IMR-90 (cell line): ENCODE measurements at regions not wholly inside any gene's neighbourhood (a gene's known extent, or its start where the extent isn't known, plus 50 kb on each side); places are given as distances from the start of the nearest gene placed in this dataset.

ENCODE experiments used
- ATAC-seq: fragments of 200-7000 bp; cut with Tn5 transposase; 2 replicates; pipeline ENCODE4 v1.9.1; 2020; ENCODE audit warnings: low read depth, mild to moderate bottlenecking, moderate library complexity
- BruUV-seq: library from RNA; stranded (reverse); fragments of 400-500 nt; replicated peaks from 2 replicates; lab custom pipeline; 2021; lab: Mats Ljungman, UMichigan
- CTCF ChIA-PET: fragments of 300-600 bp; formaldehyde crosslinking; extraction: SDS; loops from one replicate; lab custom pipeline; 2021; ENCODE audit warnings: antibody characterized with exemption; lab: Yijun Ruan, JAX
- POLR2A ChIA-PET: fragments of 300-600 bp; sonication (Branson Sonifier 250); formaldehyde crosslinking; loops from one replicate; lab custom pipeline; 2022; ENCODE audit warnings: antibody characterized with exemption; ENCODE audit not compliant: unreplicated experiment; lab: Charles Lee
- DNase-seq: peaks from one replicate; pipeline ENCODE4 v3.0.0; 2013
- H2AFZ ChIP-seq: replicated peaks from 2 replicates; pipeline ENCODE3; 2013; ENCODE audit warnings: low read length, mild to moderate bottlenecking; ENCODE audit not compliant: poor library complexity
- H2AK5ac ChIP-seq: 2 replicates; pipeline ENCODE4 v1.6.1; 2013; ENCODE audit warnings: low read depth, low read length, inconsistent platforms
- H2AK9ac ChIP-seq: replicated peaks from 2 replicates; pipeline ENCODE3; 2013; ENCODE audit warnings: mild to moderate bottlenecking, low read depth, low read length, moderate library complexity; ENCODE audit not compliant: poor library complexity
- H2BK120ac ChIP-seq: 2 replicates; pipeline ENCODE4 v1.6.1; 2013; ENCODE audit warnings: low read depth, low read length, inconsistent platforms
- H2BK15ac ChIP-seq: 3 replicates; pipeline ENCODE4 v1.6.1; 2013; ENCODE audit warnings: low read depth, low read length, inconsistent platforms
- H2BK20ac ChIP-seq: 2 replicates; pipeline ENCODE4 v1.6.1; 2013; ENCODE audit warnings: low read depth, mild to moderate bottlenecking, inconsistent platforms, low read length, moderate library complexity
- H2BK5ac ChIP-seq: 2 replicates; pipeline ENCODE4 v1.6.1; 2013; ENCODE audit warnings: mild to moderate bottlenecking, low read depth, low read length, inconsistent platforms; ENCODE audit not compliant: poor library complexity, severe bottlenecking
- H3K14ac ChIP-seq: replicated peaks from 2 replicates; pipeline ENCODE4 v1.6.1; 2013; ENCODE audit warnings: low read depth, low read length, inconsistent platforms
- H3K18ac ChIP-seq: 2 replicates; pipeline ENCODE4 v1.6.1; 2013; ENCODE audit warnings: low read depth, low read length, control low read depth
- H3K23ac ChIP-seq: 2 replicates; pipeline ENCODE4 v1.6.1; 2013; ENCODE audit warnings: low read depth, low read length, inconsistent platforms
- H3K27ac ChIP-seq: 2 replicates; pipeline ENCODE4 v1.5.1; 2013; ENCODE audit warnings: mild to moderate bottlenecking, control low read depth, low read length; ENCODE audit not compliant: insufficient read depth
- H3K27me3 ChIP-seq: 2 replicates; pipeline ENCODE4 v1.6.1; 2013; ENCODE audit warnings: low read length; ENCODE audit not compliant: control insufficient read depth, insufficient read depth
- H3K36me3 ChIP-seq: 2 replicates; pipeline ENCODE4 v1.6.1; 2013; ENCODE audit warnings: low read length, mixed read lengths; ENCODE audit not compliant: control insufficient read depth, insufficient read depth
- H3K4ac ChIP-seq: 2 replicates; pipeline ENCODE4 v1.6.1; 2013; ENCODE audit warnings: low read depth, low read length, inconsistent platforms
- H3K4me1 ChIP-seq: 2 replicates; pipeline ENCODE4 v1.6.1; 2013; ENCODE audit warnings: low read length, mixed read lengths; ENCODE audit not compliant: control insufficient read depth, insufficient read depth
- H3K4me2 ChIP-seq: 2 replicates; pipeline ENCODE4 v1.6.1; 2013; ENCODE audit warnings: low read depth, mild to moderate bottlenecking, control low read depth, low read length, moderate library complexity
- H3K4me3 ChIP-seq: 2 replicates; pipeline ENCODE4 v1.5.1; 2013; ENCODE audit warnings: low read depth, mild to moderate bottlenecking, control low read depth, low read length, moderate library complexity; ENCODE audit not compliant: insufficient read depth
- H3K56ac ChIP-seq: 2 replicates; pipeline ENCODE4 v1.6.1; 2013; ENCODE audit warnings: low read length, inconsistent platforms; ENCODE audit not compliant: insufficient read depth; ENCODE audit errors: extremely low read depth
- H3K79me1 ChIP-seq, 2 experiments: 2 replicates each; pipeline ENCODE4 v1.6.1; 2013; ENCODE audit warnings: low read length in 2 of 2, inconsistent platforms in 1 of 2, low read depth in 1 of 2
- H3K9ac ChIP-seq: 2 replicates; pipeline ENCODE4 v1.6.1; 2013; ENCODE audit warnings: low read depth, low read length, control low read depth
- H3K9me1 ChIP-seq: 2 replicates; pipeline ENCODE4 v1.6.1; 2013; ENCODE audit warnings: low read length, inconsistent platforms; ENCODE audit not compliant: insufficient read depth
- H3K9me3 ChIP-seq: 2 replicates; pipeline ENCODE4 v1.6.1; 2013; ENCODE audit warnings: low read length; ENCODE audit not compliant: control insufficient read depth, insufficient read depth
- H4K20me1 ChIP-seq: 2 replicates; pipeline ENCODE4 v1.6.1; 2013; ENCODE audit warnings: low read length, inconsistent platforms; ENCODE audit not compliant: insufficient read depth
- H4K5ac ChIP-seq: 2 replicates; pipeline ENCODE4 v1.6.1; 2013; ENCODE audit warnings: mild to moderate bottlenecking, low read depth, low read length, control low read depth
- H4K8ac ChIP-seq, 2 experiments: 2 replicates each; pipeline ENCODE4 v1.6.1; 2013; ENCODE audit warnings: low read depth in 2 of 2, low read length in 2 of 2, control low read depth in 1 of 2, inconsistent platforms in 1 of 2
- H4K91ac ChIP-seq: 2 replicates; pipeline ENCODE4 v1.6.1; 2013; ENCODE audit warnings: low read depth, low read length, inconsistent platforms; ENCODE audit not compliant: insufficient read depth
- BHLHE40 ChIP-seq: fragments of 150-350 bp; IDR thresholded peaks from 2 replicates; pipeline ENCODE4 v1.6.1; 2016; ENCODE audit warnings: mild to moderate bottlenecking, low read depth, low read length
- CEBPB ChIP-seq: IDR thresholded peaks from 2 replicates; pipeline ENCODE4 v1.6.1; 2012; ENCODE audit warnings: low read depth, low read length, improper control_type of control experiment
- FOS ChIP-seq: fragments of 150-350 bp; IDR thresholded peaks from 2 replicates; pipeline ENCODE4 v1.6.1; 2016; ENCODE audit warnings: low read depth, low read length
- MAFK ChIP-seq: IDR thresholded peaks from 2 replicates; pipeline ENCODE4 v1.6.1; 2012; ENCODE audit warnings: low read depth, low read length, improper control_type of control experiment
- MAZ ChIP-seq: IDR thresholded peaks from 2 replicates; pipeline ENCODE4 v1.6.1; 2012; ENCODE audit warnings: low read depth, mild to moderate bottlenecking, low read length, improper control_type of control experiment, moderate library complexity, borderline replicate concordance
- MXI1 ChIP-seq: IDR thresholded peaks from 2 replicates; pipeline ENCODE4 v1.6.1; 2012; ENCODE audit warnings: low read depth, mild to moderate bottlenecking, low read length, moderate library complexity, borderline replicate concordance
- POLR2A ChIP-seq: IDR thresholded peaks from 2 replicates; pipeline ENCODE4 v1.6.1; 2012; ENCODE audit warnings: mild to moderate bottlenecking, low read depth, low read length
- RAD21 ChIP-seq: IDR thresholded peaks from 2 replicates; pipeline ENCODE4 v1.6.1; 2012; ENCODE audit warnings: low read length, improper control_type of control experiment
- RFX5 ChIP-seq: IDR thresholded peaks from 2 replicates; pipeline ENCODE4 v1.8.0; 2012; ENCODE audit warnings: low read depth, mild to moderate bottlenecking, low read length, moderate library complexity
- SMC3 ChIP-seq: fragments of 150-350 bp; IDR thresholded peaks from 2 replicates; pipeline ENCODE4 v1.6.1; 2016; ENCODE audit warnings: low read depth, mild to moderate bottlenecking, antibody characterized with exemption, low read length, moderate library complexity
- WGBS, 2 experiments: methylation state at CpG; one replicate each; pipeline versions ENCODE4 v1.1.5 to v1.1.7; 2013; ENCODE audit warnings: missing lambda C conversion rate in 2 of 2; ENCODE audit not compliant: insufficient read length in 1 of 2; ENCODE audit errors: extremely low coverage in 2 of 2; 5-methylcytosine and 5-hydroxymethylcytosine counted together
- dilution Hi-C: fragments of 300-500 bp; cut with HindIII; formaldehyde crosslinking; loops from one replicate; pipeline ENCODE4 v1.14.3; 2018; ENCODE audit warnings: low sequenced_read_pairs; ENCODE audit not compliant: unreplicated experiment
- in situ Hi-C: fragments of 300-500 bp; cut with MboI; formaldehyde crosslinking; loops from 3 replicates; pipeline ENCODE4 v1.14.3; 2019; ENCODE audit warnings: low sequenced_read_pairs, inconsistent platforms, mixed read lengths
- intact Hi-C: fragments of 100-400 bp; cut with micrococcal nuclease; formaldehyde crosslinking; loops from 2 replicates; pipeline ENCODE4 v1.10.0; 2022
- TF ChIP-seq, protein P1 (sequence below): fragments of 150-350 bp; IDR thresholded peaks from 2 replicates; pipeline ENCODE4 v1.6.1; 2016; ENCODE audit warnings: low read depth, mild to moderate bottlenecking, low read length, moderate library complexity, borderline replicate concordance
- TF ChIP-seq, protein P2 (sequence below): fragments of 150-350 bp; IDR thresholded peaks from 2 replicates; pipeline ENCODE4 v1.6.1; 2017; ENCODE audit warnings: mild to moderate bottlenecking, antibody characterized with exemption, low read length, low read depth

- H3K56ac ChIP-seq = no peak overlapping the region
- no peak overlapping the region for H4K8ac ChIP-seq
- no peaks in the 10 kb centered on the region for H3K79me1 ChIP-seq
- H3K9me3 ChIP-seq = no peaks in the 10 kb centered on the region; the same call in 1 of the 2 replicates
- no peak overlapping the region for H4K91ac ChIP-seq
- no peaks in the 10 kb centered on the region for H3K4me1 ChIP-seq
- H3K18ac ChIP-seq = no peak overlapping the region
- H2AK5ac ChIP-seq = no peak overlapping the region
- no peak overlapping the region for H3K14ac ChIP-seq
- no peak overlapping the region for H2BK5ac ChIP-seq
- dilution Hi-C loops (no loop called here), in situ Hi-C loops (no loop called here), intact Hi-C loops (no loop called here)
- H2AFZ ChIP-seq = no peak overlapping the region
- H4K5ac ChIP-seq = no peak overlapping the region
- ATAC-seq (no peak), DNase-seq (no peak)
- BruUV-seq = no TSS peak
- no peaks in the 10 kb centered on the region for H3K27me3 ChIP-seq
- H3K4me2 ChIP-seq = no peak overlapping the region
- no peaks in the 10 kb centered on the region for H3K9me1 ChIP-seq
- ChIA-PET POLR2A (no interaction called here), CTCF (no interaction called here)
- no peak overlapping the region for H3K4me3 ChIP-seq
- no peak overlapping the region for H3K4ac ChIP-seq
- H2BK120ac ChIP-seq = no peak overlapping the region
- H3K23ac ChIP-seq = no peak overlapping the region
- WGBS, 2 experiments = 51% methylated on average over 3 of the region's 9 CpGs; no CpG with 5 or more reads in 1 of the 2 experiments
- H3K36me3 ChIP-seq = no peaks in the 10 kb centered on the region
- H2AK9ac ChIP-seq = no peak overlapping the region
- no peak overlapping the region for H3K9ac ChIP-seq
- no peaks in the 10 kb centered on the region for H4K20me1 ChIP-seq
- H3K27ac ChIP-seq = no peak overlapping the region
- no peak overlapping the region for H2BK20ac ChIP-seq
- TF ChIP-seq RAD21 (no peak), CEBPB (no peak), MAFK (no peak), FOS (no peak), SMC3 (no peak), RFX5 (no peak), POLR2A (no peak), MXI1 (no peak), BHLHE40 (no peak), MAZ (no peak)
- TF ChIP-seq, protein P1, sequence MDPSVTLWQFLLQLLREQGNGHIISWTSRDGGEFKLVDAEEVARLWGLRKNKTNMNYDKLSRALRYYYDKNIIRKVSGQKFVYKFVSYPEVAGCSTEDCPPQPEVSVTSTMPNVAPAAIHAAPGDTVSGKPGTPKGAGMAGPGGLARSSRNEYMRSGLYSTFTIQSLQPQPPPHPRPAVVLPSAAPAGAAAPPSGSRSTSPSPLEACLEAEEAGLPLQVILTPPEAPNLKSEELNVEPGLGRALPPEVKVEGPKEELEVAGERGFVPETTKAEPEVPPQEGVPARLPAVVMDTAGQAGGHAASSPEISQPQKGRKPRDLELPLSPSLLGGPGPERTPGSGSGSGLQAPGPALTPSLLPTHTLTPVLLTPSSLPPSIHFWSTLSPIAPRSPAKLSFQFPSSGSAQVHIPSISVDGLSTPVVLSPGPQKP = no peak
- TF ChIP-seq, protein P2, sequence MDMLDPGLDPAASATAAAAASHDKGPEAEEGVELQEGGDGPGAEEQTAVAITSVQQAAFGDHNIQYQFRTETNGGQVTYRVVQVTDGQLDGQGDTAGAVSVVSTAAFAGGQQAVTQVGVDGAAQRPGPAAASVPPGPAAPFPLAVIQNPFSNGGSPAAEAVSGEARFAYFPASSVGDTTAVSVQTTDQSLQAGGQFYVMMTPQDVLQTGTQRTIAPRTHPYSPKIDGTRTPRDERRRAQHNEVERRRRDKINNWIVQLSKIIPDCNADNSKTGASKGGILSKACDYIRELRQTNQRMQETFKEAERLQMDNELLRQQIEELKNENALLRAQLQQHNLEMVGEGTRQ = no peak
- H2BK15ac ChIP-seq = no peak overlapping the region
Measured at GRCh38 chr6:51466427-51466826, 621.0 kb downstream of the PKHD1 start.
